Neural progenitor cell (in vitro differentiated cells): ENCODE measurements at regions not wholly inside any gene's neighbourhood (a gene's known extent, or its start where the extent isn't known, plus 50 kb on each side); places are given as distances from the start of the nearest gene placed in this dataset.

Experiments
- DNase-seq: peaks from one replicate; pipeline ENCODE4 v3.0.0-alpha.2; 2016; ENCODE audit warnings: low spot score
- H2AFZ ChIP-seq: fragments of 200-600 bp; sonication (generic); replicated peaks from 2 replicates; pipeline ENCODE4 v1.6.1; 2016; ENCODE audit warnings: antibody characterized with exemption
- H3F3A ChIP-seq: fragments of 200-600 bp; sonication (generic); 2 replicates; pipeline ENCODE4 v1.6.1; 2016; ENCODE audit warnings: antibody characterized with exemption, low read depth
- H3K27ac ChIP-seq: fragments of 200-600 bp; sonication (generic); 2 replicates; pipeline ENCODE4 v1.5.1; 2016; ENCODE audit warnings: mild to moderate bottlenecking
- H3K27me3 ChIP-seq: fragments of 200-600 bp; sonication (generic); 2 replicates; pipeline ENCODE4 v1.6.1; 2016; ENCODE audit warnings: mild to moderate bottlenecking, moderate library complexity
- H3K36me3 ChIP-seq: fragments of 200-600 bp; sonication (generic); 2 replicates; pipeline ENCODE4 v1.5.1; 2016
- H3K4me1 ChIP-seq: fragments of 200-600 bp; sonication (generic); 2 replicates; pipeline ENCODE4 v1.6.1; 2016; ENCODE audit warnings: mixed run types
- H3K4me2 ChIP-seq: fragments of 200-600 bp; sonication (generic); 2 replicates; pipeline ENCODE4 v1.6.1; 2016
- H3K4me3 ChIP-seq: fragments of 200-600 bp; sonication (generic); 2 replicates; pipeline ENCODE4 v1.5.1; 2016
- H3K79me2 ChIP-seq: fragments of 200-600 bp; sonication (generic); 2 replicates; pipeline ENCODE4 v1.6.1; 2016; ENCODE audit warnings: low read depth
- H3K9ac ChIP-seq: fragments of 200-600 bp; sonication (generic); 2 replicates; pipeline ENCODE4 v1.6.1; 2016
- H3K9me3 ChIP-seq: fragments of 200-600 bp; sonication (generic); 2 replicates; pipeline ENCODE4 v1.5.1; 2016; ENCODE audit warnings: low read depth
- H4K20me1 ChIP-seq: fragments of 200-600 bp; sonication (generic); 2 replicates; pipeline ENCODE4 v1.6.1; 2016; ENCODE audit warnings: low read depth
- H3K27ac Mint-ChIP-seq: 3 replicates; pipeline ENCODE4 v1.8.0; 2021; ENCODE audit warnings: mixed read lengths
- H3K27me3 Mint-ChIP-seq: 2 replicates; pipeline ENCODE4 v1.8.0; 2022; ENCODE audit warnings: low read depth, mild to moderate bottlenecking, inconsistent platforms, moderate library complexity, mixed read lengths; ENCODE audit not compliant: insufficient read depth
- H3K36me3 Mint-ChIP-seq: 3 replicates; pipeline ENCODE4 v1.8.0; 2021; ENCODE audit warnings: mixed read lengths
- H3K4me1 Mint-ChIP-seq: 3 replicates; pipeline ENCODE4 v1.8.0; 2021; ENCODE audit warnings: mixed read lengths
- H3K4me3 Mint-ChIP-seq: 3 replicates; pipeline ENCODE4 v1.8.0; 2021; ENCODE audit warnings: mild to moderate bottlenecking, moderate library complexity, mixed read lengths
- H3K9me3 Mint-ChIP-seq: 3 replicates; pipeline ENCODE4 v1.8.0; 2020; ENCODE audit warnings: mixed read lengths
- EZH2 ChIP-seq: fragments of 200-600 bp; sonication (generic); IDR thresholded peaks from 2 replicates; pipeline ENCODE4 v1.6.1; 2017; ENCODE audit warnings: antibody characterized with exemption, mild to moderate bottlenecking, moderate library complexity
- EZH2phosphoT487 ChIP-seq: fragments of 200-600 bp; sonication (generic); IDR thresholded peaks from 2 replicates; pipeline ENCODE4 v1.6.1; 2017; ENCODE audit warnings: antibody characterized with exemption
- TF ChIP-seq, protein P1 (sequence below): fragments of 200-600 bp; sonication (generic); IDR thresholded peaks from 2 replicates; pipeline ENCODE4 v1.5.1; 2017; ENCODE audit warnings: antibody characterized with exemption, mild to moderate bottlenecking

DNA sequence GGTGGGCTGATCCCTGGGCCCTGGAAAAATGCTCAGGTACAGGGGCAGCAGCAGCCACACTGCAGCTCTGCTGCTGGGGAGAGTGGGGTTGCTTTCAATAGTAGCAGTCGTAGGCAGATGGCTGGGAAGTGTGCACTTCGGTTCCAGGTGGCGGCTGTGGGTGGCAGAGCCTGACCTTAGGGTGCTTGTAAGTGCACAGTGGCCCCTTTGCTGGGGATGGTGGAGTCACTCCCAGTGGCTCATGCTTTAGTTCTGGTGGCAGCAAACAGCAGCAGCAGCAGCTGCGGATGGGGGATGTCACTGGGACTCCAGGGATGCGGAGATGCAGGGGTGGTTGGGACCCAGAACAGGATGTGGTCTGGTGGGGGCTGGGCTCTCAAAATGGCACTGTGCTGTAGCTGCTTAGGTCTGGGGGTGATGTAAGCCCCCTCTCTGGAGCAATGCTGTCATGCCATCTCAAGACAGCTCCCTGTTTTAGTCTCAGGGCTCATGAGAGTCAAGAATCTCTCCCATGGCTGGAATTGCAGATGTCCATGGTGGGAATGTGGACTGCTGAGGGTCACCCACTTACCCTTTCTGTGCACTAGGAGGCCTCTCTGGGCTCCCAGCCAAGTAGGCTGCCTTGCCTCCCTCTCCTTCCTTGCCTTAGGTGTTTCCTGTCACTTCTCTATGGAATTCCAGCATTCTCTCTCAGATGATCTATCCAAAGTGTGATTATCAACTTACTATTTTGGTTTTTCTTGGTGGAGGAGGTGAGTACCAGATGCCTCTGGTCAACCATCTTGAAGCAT lies 146.7 kb upstream of the SLC22A23 start:
- no peaks in the 10 kb centered on the region for H3K79me2 ChIP-seq
- H2AFZ ChIP-seq = no peak overlapping the region
- no peak overlapping the region for H3K4me2 ChIP-seq
- Mint-ChIP-seq H3K4me3 (no peak overlapping the region), H3K27ac (no peak overlapping the region), H3K4me1 (peaks cover 24% of the 10 kb centered on the region), H3K27me3 (peaks cover 13% of the 10 kb centered on the region), H3K9me3 (peaks cover 28% of the 10 kb centered on the region), H3K36me3 (peaks cover 2% of the 10 kb centered on the region)
- no peaks in the 10 kb centered on the region for H3K27me3 ChIP-seq
- no peak overlapping the region for H3K27ac ChIP-seq
- no peak overlapping the region for H3K9ac ChIP-seq
- no peaks in the 10 kb centered on the region for H3F3A ChIP-seq
- no peak for DNase-seq
- no peak overlapping the region for H3K4me3 ChIP-seq
- H4K20me1 ChIP-seq = no peaks in the 10 kb centered on the region
- peaks cover 4% of the 10 kb centered on the region for H3K9me3 ChIP-seq
- no peak for TF ChIP-seq EZH2phosphoT487
- no peak for TF ChIP-seq EZH2
- TF ChIP-seq, protein P1, sequence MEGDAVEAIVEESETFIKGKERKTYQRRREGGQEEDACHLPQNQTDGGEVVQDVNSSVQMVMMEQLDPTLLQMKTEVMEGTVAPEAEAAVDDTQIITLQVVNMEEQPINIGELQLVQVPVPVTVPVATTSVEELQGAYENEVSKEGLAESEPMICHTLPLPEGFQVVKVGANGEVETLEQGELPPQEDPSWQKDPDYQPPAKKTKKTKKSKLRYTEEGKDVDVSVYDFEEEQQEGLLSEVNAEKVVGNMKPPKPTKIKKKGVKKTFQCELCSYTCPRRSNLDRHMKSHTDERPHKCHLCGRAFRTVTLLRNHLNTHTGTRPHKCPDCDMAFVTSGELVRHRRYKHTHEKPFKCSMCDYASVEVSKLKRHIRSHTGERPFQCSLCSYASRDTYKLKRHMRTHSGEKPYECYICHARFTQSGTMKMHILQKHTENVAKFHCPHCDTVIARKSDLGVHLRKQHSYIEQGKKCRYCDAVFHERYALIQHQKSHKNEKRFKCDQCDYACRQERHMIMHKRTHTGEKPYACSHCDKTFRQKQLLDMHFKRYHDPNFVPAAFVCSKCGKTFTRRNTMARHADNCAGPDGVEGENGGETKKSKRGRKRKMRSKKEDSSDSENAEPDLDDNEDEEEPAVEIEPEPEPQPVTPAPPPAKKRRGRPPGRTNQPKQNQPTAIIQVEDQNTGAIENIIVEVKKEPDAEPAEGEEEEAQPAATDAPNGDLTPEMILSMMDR = no peak
- H3K4me1 ChIP-seq = peaks cover 4% of the 10 kb centered on the region
- no peaks in the 10 kb centered on the region for H3K36me3 ChIP-seq

DNA sequence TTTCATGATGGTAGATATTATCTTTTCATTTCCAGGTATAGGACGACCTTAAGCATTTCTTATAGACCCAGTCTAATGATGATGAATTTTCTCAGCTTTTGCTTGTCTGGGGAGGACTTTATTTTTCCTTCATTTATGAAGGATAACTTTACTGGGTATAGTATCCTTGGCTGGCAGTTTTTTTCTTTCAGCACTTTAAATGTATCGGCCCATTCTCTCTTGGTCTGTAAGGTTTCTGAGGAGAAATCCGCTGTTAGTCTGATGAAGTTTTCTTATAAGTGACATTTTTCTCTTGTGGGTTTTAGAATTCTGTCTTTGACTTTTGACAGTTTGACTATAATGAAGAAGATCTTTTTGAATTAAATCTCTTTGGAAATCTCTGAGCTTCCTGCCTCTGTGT lies 144.7 kb upstream of the SLC22A23 start:
- H2AFZ ChIP-seq = no peak overlapping the region
- H3F3A ChIP-seq = no peaks in the 10 kb centered on the region
- DNase-seq = no peak
- peaks cover 4% of the 10 kb centered on the region for H3K9me3 ChIP-seq
- Mint-ChIP-seq H3K36me3 (peaks cover 2% of the 10 kb centered on the region), H3K4me1 (peaks cover 10% of the 10 kb centered on the region), H3K9me3 (peaks cover 29% of the 10 kb centered on the region), H3K27ac (no peak overlapping the region), H3K4me3 (no peak overlapping the region), H3K27me3 (peaks cover 5% of the 10 kb centered on the region)
- H4K20me1 ChIP-seq = no peaks in the 10 kb centered on the region
- peaks cover 4% of the 10 kb centered on the region for H3K4me1 ChIP-seq
- no peaks in the 10 kb centered on the region for H3K79me2 ChIP-seq
- no peak overlapping the region for H3K4me3 ChIP-seq
- no peaks in the 10 kb centered on the region for H3K36me3 ChIP-seq
- no peaks in the 10 kb centered on the region for H3K27me3 ChIP-seq
- H3K9ac ChIP-seq = no peak overlapping the region
- H3K27ac ChIP-seq = no peak overlapping the region
- TF ChIP-seq EZH2phosphoT487 (no peak), EZH2 (no peak)
- TF ChIP-seq, protein P1 = no peak
- no peak overlapping the region for H3K4me2 ChIP-seq

DNA sequence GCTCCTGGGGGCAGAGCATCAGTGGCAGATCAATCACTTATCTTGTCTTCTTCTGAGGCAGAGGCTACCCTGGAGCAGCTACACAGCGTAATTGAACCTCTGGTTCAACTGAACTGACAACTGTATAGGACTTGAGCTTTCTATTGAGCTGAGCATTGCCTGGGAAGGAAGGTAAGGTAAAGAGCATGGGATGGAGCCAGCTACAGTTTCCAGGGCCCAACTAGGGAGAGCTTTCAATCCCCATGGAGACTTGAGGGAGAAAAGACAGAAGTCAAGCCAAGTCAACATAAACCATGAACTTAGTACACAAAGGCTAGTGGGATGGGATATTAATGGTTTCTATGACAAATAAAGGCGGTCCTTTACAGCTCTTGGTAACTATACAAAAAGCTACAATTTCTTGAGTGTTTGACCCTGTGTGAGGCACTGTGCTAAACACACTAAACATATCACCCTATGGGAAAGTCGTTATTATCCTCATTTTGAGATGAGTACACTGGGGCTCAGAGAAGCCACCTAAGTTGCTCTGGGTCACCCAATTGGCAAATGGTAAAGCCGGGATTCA lies 140.7 kb upstream of the SLC22A23 start:
- Histone ChIP-seq H3K27me3 (no peaks in the 10 kb centered on the region), H3K4me1 (no peaks in the 10 kb centered on the region), H3F3A (no peaks in the 10 kb centered on the region), H3K79me2 (no peaks in the 10 kb centered on the region), H3K4me3 (no peak overlapping the region), H4K20me1 (no peaks in the 10 kb centered on the region), H3K4me2 (no peak overlapping the region), H3K27ac (no peak overlapping the region), H2AFZ (no peak overlapping the region), H3K9me3 (peaks cover 4% of the 10 kb centered on the region), H3K36me3 (no peaks in the 10 kb centered on the region), H3K9ac (no peak overlapping the region)
- H3K27ac Mint-ChIP-seq = no peak overlapping the region
- TF ChIP-seq EZH2phosphoT487 = no peak
- no peak for TF ChIP-seq EZH2
- TF ChIP-seq, protein P1 = no peak
- H3K4me1 Mint-ChIP-seq = no peaks in the 10 kb centered on the region
- no peak overlapping the region for H3K4me3 Mint-ChIP-seq
- peaks cover 2% of the 10 kb centered on the region for H3K36me3 Mint-ChIP-seq
- peaks cover 24% of the 10 kb centered on the region for H3K9me3 Mint-ChIP-seq
- peaks cover 3% of the 10 kb centered on the region for H3K27me3 Mint-ChIP-seq
- no peak for DNase-seq
